Posterior cingulate gyrus (tissue), 11 donors: ENCODE measurements at regions not wholly inside any gene's neighbourhood (a gene's known extent, or its start where the extent isn't known, plus 50 kb on each side); places are given as distances from the start of the nearest gene placed in this dataset.
A peak's percentile ranks its signal among the peaks of the same experiment; 100 is the strongest.

ENCODE experiments used
- DNase-seq, 10 donors: peaks; one replicate each; pipeline versions ENCODE4 v3.0.0 to v3.0.0-alpha.2; 2020 to 2021; ENCODE audit warnings: mixed read lengths in 3 of 10
- intact Hi-C: fragments of 100-400 bp; cut with DNase I; formaldehyde crosslinking; loops from one replicate; pipeline ENCODE4 v1.15.1; 2023

GRCh38 chr5:13480834-13481233 lies 463.7 kb downstream of the DNAH5 start:
- intact Hi-C loops = no loop called here
- DNase-seq = no peak

DNA sequence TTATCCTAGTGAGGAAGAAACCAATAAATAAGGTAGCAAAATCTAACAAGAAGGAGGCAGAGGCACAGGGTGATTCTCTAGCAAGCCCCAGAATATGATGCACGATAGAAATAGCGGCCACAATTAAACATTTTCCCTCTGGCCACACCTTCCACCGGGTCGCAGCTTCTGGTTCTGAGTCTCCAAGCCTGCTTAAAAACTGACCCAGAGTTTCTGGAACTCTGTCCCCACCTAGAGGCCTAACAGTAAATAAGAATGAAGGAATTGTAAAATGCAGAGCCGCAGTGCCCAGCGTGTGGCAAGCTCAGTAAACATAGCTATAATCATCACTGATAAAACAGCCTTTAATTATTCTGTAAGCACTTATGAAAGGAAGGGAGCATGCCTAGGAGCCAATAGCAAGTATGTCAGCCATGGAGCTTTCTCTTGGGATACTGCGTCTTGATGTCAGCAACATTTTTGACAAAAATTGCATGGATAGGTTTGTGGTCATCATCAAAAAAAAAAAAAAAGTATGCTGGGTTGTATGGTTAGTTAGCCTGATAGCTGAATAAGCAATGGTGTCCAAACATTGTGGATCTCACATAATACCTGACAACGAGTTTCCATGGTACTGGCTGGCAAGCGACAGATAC lies 465.5 kb downstream of the DNAH5 start:
- intact Hi-C loops = loop anchor here (10.0 kb wide), 1 partner anchor 1184 kb away; no protein-coding TSS in a partner anchor
- DNase-seq = peak in 5 of 10 donors; percentile 16 to 79 (median 21)

- intact Hi-C loops = loop anchor here (10.0 kb wide), 1 partner anchor 1182 kb away; no protein-coding TSS in a partner anchor
- DNase-seq = no peak
Observed at GRCh38 chr5:13477118-13477737, 467.3 kb downstream of the DNAH5 start.

DNA sequence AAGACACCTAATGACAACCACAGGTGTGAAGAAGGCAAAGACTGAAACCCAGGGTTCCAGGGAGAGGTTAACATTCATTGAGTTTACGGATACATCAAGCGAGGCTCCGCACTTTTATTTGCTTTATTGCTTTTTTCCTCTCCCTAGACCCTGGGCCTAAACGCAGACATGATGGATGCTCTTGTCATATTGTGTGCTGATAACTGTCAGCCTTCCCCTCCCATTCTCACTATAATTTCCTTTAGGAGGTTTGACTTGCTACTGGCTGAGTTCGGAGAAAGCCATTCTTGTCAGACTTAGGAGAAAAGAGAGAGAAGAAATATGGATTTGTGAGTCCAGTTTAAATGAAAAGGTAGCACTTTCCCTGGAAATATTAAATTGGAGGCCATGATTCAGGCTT lies 471.6 kb downstream of the DNAH5 start:
- DNase-seq = no peak
- intact Hi-C loops = loop anchor here (10.0 kb wide), 1 partner anchor 1178 kb away; no protein-coding TSS in a partner anchor

- intact Hi-C loops = loop anchor here (10.0 kb wide), 1 partner anchor 1176 kb away; no protein-coding TSS in a partner anchor
- no peak for DNase-seq
Observed at GRCh38 chr5:13470975-13471374, 473.5 kb downstream of the DNAH5 start.

DNA sequence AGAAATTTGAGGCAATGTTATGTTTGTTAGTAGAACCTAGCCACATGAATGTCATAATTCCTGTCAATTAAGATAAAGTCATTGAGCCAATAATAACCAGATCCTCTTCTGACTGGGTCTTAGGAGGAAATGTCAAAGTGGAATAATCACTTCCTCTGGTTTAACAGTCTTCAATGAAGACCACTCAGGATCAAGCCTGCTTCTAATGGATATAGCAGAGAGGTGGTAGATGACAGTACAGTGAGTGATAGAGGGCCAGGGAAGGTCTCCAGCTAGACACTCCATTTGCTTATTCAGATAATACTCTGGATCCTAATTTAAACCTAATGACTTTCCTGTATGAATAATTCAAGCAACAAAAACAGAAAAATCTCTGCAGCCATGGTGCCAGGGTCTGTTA lies 474.2 kb downstream of the DNAH5 start:
- intact Hi-C loops = loop anchor here (10.0 kb wide), 1 partner anchor 1175 kb away; no protein-coding TSS in a partner anchor

DNA sequence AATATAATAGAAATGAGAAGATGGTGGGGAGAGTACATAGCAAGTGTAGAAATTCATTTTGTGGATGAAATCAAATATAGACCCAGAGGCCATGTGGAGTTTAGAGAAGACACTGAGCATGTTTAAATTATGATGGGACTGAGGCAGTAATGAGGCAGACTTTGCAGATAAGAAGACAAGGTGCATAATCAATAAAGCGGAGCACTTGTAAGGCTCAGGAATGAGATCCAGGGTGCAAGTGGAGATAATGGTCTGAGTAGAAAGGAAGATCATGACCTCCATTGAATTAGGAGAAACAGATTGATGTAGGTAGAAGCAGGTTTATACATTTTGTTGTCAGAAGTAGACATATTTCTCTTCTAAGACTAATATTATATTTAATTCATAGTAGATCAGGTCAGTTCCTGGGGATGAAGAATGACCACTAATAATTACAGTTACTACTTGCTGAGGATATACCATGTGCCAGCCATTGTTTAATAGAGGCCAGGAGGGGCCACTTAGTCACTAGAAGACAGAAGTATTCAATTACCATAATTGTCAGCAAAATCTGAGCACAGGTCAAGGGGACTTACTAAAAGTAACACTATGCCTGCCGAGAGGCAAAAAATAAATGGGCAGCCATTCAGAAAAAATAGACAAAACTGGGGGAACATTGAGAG lies 479.8 kb downstream of the DNAH5 start:
- DNase-seq = no peak
- intact Hi-C loops = no loop called here

More for the DNA sequence above, 474.2 kb downstream of the DNAH5 start:
- no peak for DNase-seq

GRCh38 chr5:13460587-13460986 lies 483.9 kb downstream of the DNAH5 start:
- no peak for DNase-seq
- intact Hi-C loops = no loop called here

DNA sequence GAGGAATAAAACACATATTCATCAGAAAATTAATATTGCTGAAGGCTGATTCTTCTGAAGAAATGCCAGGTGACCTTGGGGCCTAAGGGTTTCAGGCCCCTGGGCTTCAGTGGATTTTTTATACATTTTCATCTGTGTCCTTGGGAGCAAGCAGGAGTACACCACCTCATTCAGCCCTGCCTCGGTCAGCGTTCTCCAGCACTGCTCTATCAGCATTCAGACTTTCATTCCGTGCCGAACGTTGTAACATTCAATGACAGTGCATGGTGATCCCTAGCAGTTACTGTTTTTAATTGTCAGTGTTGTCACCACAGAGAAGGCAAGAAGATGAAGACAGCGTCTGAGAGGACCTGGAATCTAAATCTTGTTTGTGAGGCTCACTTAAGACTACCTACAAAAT lies 490.4 kb downstream of the DNAH5 start:
- no peak for DNase-seq
- intact Hi-C loops = no loop called here

GRCh38 chr5:13448843-13449242 lies 495.6 kb downstream of the DNAH5 start:
- DNase-seq = no peak
- intact Hi-C loops = no loop called here

- intact Hi-C loops = no loop called here
Observed at GRCh38 chr5:13439430-13439829, 505.1 kb downstream of the DNAH5 start.

GRCh38 chr5:13427827-13428557 lies 516.5 kb downstream of the DNAH5 start:
- intact Hi-C loops = no loop called here
- DNase-seq = no peak

More at GRCh38 chr5:13439430-13439829, 505.1 kb downstream of the DNAH5 start:
- no peak for DNase-seq

GRCh38 chr5:13412040-13412595 lies 532.4 kb downstream of the DNAH5 start:
- intact Hi-C loops = no loop called here
- no peak for DNase-seq

GRCh38 chr5:13408616-13409015 lies 535.9 kb downstream of the DNAH5 start:
- DNase-seq = no peak
- intact Hi-C loops = no loop called here

GRCh38 chr5:13403351-13403750 lies 541.1 kb downstream of the DNAH5 start:
- intact Hi-C loops = no loop called here
- no peak for DNase-seq

- DNase-seq = no peak
- intact Hi-C loops = no loop called here
Observed at GRCh38 chr5:13385066-13385465, 559.4 kb downstream of the DNAH5 start.

DNA sequence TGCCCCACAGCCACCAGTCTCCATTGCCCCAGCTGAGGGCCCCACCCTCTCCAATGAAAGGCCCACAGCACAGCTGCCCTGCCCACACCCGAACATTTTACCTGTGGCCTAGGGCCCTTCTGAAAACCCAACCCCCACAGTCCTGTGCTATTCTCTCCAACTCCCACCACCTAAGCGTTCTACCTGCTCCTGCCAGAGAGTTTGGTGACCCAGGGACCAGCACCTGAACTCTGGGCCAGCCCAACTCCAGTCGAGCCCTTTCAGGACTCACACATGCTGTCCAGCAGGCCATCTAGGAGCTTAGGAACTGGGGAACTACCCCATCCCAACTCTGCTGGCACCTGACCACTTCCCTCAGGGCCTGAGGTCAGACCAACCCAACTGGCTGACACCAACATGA lies 562.3 kb downstream of the DNAH5 start:
- DNase-seq = peak in 2 of 10 donors; percentile 55 to 69
- intact Hi-C loops = no loop called here

DNA sequence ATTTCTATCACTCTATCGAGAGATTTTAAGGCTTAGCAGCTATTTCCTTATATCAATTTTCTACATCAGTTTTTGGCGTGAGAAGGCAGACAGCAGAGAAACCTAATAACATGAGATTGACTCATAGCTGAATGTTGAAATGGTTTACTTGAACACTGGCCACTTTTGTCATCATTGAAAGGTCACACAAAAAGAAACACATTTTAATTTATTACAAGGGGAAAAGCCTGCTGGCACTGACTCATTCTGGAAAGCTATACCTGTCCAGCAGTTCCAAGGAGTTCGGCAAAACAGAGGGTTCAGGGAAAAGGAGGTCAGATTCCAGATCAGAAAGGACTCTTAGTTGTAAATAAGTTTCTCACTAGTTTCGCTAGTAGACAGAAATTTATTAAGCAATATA lies 566.4 kb downstream of the DNAH5 start:
- DNase-seq = no peak
- intact Hi-C loops = no loop called here

GRCh38 chr5:13359344-13359743 lies 585.1 kb downstream of the DNAH5 start:
- intact Hi-C loops = no loop called here
- no peak for DNase-seq

DNA sequence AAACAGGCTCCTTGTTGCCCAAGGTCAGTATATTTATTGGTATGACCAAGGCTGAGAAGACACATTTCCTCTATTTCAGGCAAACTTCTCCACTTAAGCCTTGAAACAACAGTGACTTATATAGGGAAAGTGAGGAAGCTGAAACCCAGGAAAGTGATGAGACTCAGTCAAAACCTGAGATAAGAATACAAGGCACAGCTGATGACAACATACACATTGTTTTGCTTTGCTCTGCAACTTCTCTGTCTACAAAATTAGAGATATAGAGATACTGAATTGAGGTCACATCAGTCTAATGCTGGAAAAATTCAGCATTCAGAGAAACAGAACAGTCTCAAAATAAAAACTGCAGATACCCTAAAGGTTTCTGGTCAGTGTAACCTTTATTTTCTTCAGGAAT lies 586.1 kb downstream of the DNAH5 start:
- no peak for DNase-seq
- intact Hi-C loops = no loop called here

- DNase-seq = no peak
- intact Hi-C loops = no loop called here
Observed at GRCh38 chr5:13357929-13358328, 586.6 kb downstream of the DNAH5 start.
